ENCODE measurements at regions not wholly inside any gene's neighbourhood (a gene's known extent, or its start where the extent isn't known, plus 50 kb on each side); places are given as distances from the start of the nearest gene placed in this dataset.

- no peak overlapping the region for H3K4me3 ChIP-seq (ENCODE audit: low read depth, low read length)
- POLR2A ChIA-PET = no interaction called here
- H3K27ac ChIP-seq (ENCODE audit: extremely low read depth, low read depth, low read length) = no peak overlapping the region
- H3K4me1 ChIP-seq (ENCODE audit: control insufficient read depth, insufficient read depth, low read length) = no peaks in the 10 kb centered on the region
- H3K36me3 ChIP-seq (ENCODE audit: control insufficient read depth in 2 of 2, insufficient read depth in 1 of 2, low read length in 2 of 2) = no peaks in the 10 kb centered on the region
- no peaks in the 10 kb centered on the region for H3K9me3 ChIP-seq (ENCODE audit: control insufficient read depth, insufficient read depth, low read depth, low read length)
- CTCF ChIA-PET = interaction anchor here (0.6 kb wide), 2 partner anchors 16 to 39 kb away, joined by 3 read pairs; no protein-coding TSS in a partner anchor
- TF ChIP-seq ZNF433 (tag by site-specific recombination; IDR thresholded peaks at IDR 0.05; ENCODE audit: low read depth) (no peak), AEBP2 (tag by site-specific recombination; IDR thresholded peaks at IDR 0.05; ENCODE audit: borderline replicate concordance) (no peak), ZNF549 (tag by site-specific recombination; IDR thresholded peaks at IDR 0.05) (no peak), ZSCAN16 (tag by site-specific recombination; IDR thresholded peaks at IDR 0.05) (no peak), ZBTB44 (tag by site-specific recombination; IDR thresholded peaks at IDR 0.05) (no peak), ZSCAN5A (tag by site-specific recombination; IDR thresholded peaks at IDR 0.05) (no peak), ZFP3 (tag by site-specific recombination; IDR thresholded peaks at IDR 0.05; ENCODE audit: low read depth) (no peak), ZNF248 (tag by site-specific recombination; IDR thresholded peaks at IDR 0.05) (no peak), ZNF530 (tag by site-specific recombination; IDR thresholded peaks at IDR 0.05; ENCODE audit: low read depth) (no peak), SP2 (tag by site-specific recombination; IDR thresholded peaks at IDR 0.05) (no peak), CTCF (tag by site-specific recombination; IDR thresholded peaks at IDR 0.05) (no peak)
Measured at GRCh38 chr18:44594799-44595467, 85.8 kb upstream of the SETBP1 start.

- H3K4me1 ChIP-seq (ENCODE audit: control insufficient read depth, insufficient read depth, low read length) = no peaks in the 10 kb centered on the region
- H3K4me3 ChIP-seq (ENCODE audit: low read depth, low read length) = no peak overlapping the region
- no peaks in the 10 kb centered on the region for H3K9me3 ChIP-seq (ENCODE audit: control insufficient read depth, insufficient read depth, low read depth, low read length)
- TF ChIP-seq ZNF670 (tag by site-specific recombination; IDR thresholded peaks at IDR 0.05; ENCODE audit: low read depth) (no peak), ZNF664 (tag by site-specific recombination; IDR thresholded peaks at IDR 0.05) (no peak), ZNF350 (tag by site-specific recombination; IDR thresholded peaks at IDR 0.05) (no peak), ZNF701 (tag by site-specific recombination; IDR thresholded peaks at IDR 0.05) (no peak), MZF1 (tag by site-specific recombination; IDR thresholded peaks at IDR 0.05; ENCODE audit: borderline replicate concordance) (no peak)
- ChIA-PET CTCF (interaction anchor here (0.7 to 1.0 kb wide), 2 partner anchors 30 to 884 kb away, joined by 3 read pairs; no protein-coding TSS in a partner anchor), POLR2A (no interaction called here)
- no peaks in the 10 kb centered on the region for H3K36me3 ChIP-seq (ENCODE audit: control insufficient read depth in 2 of 2, insufficient read depth in 1 of 2, low read length in 2 of 2)
- no peak overlapping the region for H3K27ac ChIP-seq (ENCODE audit: extremely low read depth, low read depth, low read length)
Measured at GRCh38 chr18:44597797-44598196, 82.9 kb upstream of the SETBP1 start.

Measured in HEK293 (cell line).